ENCODE measurements at regions not wholly inside any gene's neighbourhood (a gene's known extent, or its start where the extent isn't known, plus 50 kb on each side); places are given as distances from the start of the nearest gene placed in this dataset.

- DNase-seq = no peak
Observed at GRCh38 chr6:164911151-164911550, 398.3 kb downstream of the C6orf118 start.

GRCh38 chr6:164906766-164907165, 402.6 kb downstream of the C6orf118 start:
- no peak for DNase-seq

DNA sequence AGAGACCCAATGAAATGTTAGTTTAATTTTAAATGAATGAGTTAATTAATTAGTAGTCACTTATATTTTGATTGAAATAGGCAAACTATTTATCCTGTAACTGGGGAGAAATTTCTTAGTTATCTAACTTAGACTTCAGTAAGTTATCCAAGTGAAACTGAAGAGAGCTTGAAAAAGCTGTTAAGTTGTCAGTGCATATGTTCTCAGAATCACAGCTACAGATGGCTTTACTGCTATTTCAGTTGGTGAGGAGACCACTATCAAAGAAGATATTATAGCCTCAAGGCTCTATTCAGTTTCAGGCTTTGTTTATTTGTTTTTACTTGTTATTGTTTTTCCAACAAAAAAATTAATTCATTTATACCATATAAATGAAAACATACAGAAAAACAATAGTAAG, 404.1 kb downstream of the C6orf118 start:
- no peak for DNase-seq

DNA sequence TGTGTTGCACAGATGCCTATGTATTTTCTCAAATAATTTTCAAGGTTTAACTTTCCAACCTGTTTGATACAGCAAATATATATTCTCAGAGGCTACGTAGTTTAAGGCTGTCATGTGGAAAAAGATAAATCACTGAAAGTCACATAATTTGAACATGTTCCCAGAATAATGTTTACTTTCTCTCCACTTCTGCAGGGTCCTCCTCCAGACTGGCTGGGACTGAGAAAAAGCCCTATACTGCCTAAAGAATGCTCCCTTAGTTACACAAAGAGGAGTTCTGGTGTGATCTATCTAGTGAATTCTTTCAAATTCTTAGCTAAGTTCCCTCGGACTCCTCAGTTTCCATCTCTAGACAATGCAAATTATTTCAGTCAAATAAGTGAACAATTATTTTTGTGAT, 411.0 kb downstream of the C6orf118 start:
- DNase-seq = no peak

DNA sequence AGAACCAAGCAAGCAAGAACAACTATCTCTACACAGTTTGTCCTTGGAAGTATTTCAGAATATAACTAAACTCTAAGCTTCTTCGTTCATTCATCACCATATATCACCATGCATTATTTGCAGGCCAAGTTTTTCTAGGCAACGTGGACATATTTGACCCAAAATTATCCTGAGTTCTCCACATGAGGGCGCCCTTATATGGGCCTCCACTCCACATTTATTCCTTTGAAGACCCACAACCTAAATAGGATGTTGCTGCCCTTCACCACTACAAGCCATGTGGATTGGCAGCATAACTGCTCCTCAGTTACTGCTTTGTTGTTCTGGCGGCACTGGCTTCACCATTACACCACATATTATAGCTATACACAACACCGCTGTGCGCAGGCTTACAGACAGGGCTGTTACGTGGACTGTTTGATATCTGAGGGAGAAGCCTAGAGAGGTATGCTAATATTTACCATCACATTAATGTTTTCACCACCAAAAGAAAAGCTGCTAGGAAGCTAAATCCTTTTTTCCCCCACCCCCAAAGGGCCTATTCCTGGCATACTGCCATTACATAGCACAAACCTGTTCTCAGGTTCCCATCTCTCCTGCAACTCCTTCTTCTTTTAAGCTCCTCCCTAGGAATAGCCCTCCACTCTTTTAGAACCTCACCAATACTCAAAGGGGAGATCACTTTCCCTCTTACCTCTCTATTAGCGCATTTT, 411.7 kb downstream of the C6orf118 start:
- DNase-seq = no peak

DNA sequence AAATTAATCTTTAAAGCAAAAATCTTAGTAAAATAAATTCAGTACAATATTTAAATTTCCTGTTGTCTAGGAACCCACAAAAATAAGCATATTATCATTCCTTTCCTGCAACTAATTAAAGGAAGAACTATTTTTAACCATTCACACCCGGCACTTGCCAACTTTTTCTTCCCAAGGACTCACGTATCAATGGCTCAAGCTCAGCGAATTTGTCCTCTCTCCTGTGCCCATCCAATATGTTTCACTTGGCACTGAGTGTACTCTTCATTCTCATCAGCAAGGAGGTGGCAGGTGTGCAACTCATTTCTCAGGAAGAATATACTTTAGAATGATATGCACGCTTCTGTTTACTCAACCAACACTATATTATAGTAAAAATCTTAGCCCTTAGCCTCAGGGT, 419.4 kb downstream of the C6orf118 start:
- no peak for DNase-seq

- DNase-seq = no peak
Observed at GRCh38 chr6:164887660-164888059, 421.7 kb downstream of the C6orf118 start.

- no peak for DNase-seq
Observed at GRCh38 chr6:164882236-164882635, 427.2 kb downstream of the C6orf118 start.

DNA sequence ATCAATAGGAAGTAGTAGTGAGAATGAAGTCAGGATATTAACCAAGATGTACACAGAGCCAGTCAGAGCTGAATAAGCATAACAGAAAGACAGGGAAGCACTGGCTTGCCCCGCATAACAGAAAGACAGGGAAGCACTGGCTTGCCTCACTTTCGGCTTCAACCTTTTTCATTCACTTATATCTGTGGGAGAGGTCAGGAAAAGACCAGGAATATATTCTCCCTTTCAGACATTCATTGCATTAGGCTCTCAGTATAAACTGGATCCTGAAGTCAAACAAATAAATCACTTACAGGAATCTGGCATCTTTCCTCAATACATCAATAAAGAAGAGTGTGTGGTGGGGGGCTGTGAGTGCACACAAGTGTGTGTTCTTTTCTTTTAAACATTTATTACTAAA, 437.6 kb downstream of the C6orf118 start:
- no peak for DNase-seq

DNA sequence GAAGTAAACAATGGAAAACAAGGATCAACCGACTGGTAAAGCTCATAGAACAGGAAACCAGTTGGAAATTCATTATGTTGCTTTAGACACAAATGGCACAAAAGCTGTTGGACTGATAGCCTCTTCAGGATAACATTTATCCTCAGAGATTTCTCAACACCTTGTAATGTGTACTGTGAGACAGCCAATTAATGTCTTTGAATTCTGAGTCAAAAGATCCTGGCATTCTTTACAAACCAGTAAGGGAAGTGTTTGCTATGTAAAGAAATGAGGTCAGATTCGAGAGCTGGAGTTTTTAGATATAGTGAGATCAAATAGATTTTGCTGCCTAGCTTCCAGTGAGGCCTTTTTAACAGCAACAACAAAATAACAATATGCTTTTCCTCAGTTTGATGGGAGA, 439.2 kb downstream of the C6orf118 start:
- DNase-seq = no peak

DNA sequence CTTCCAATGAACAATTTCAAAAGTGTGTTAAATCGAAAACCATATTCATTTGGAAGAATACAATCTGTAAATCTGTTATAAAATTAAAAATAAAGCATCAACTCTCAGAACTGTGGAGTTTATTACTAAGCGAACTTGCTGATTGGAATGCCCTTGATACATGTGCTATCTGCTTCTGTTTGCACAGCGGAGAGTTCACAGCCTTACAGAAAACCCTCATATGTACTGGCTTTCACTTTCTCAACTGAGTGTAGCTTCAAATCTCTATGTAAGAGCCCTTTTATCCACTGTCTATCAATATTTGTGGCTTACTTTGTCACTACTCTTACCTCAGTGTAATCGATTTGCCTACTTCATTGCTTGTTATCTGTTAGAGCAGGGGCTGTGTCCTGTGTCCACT, 447.4 kb downstream of the C6orf118 start:
- no peak for DNase-seq

DNA sequence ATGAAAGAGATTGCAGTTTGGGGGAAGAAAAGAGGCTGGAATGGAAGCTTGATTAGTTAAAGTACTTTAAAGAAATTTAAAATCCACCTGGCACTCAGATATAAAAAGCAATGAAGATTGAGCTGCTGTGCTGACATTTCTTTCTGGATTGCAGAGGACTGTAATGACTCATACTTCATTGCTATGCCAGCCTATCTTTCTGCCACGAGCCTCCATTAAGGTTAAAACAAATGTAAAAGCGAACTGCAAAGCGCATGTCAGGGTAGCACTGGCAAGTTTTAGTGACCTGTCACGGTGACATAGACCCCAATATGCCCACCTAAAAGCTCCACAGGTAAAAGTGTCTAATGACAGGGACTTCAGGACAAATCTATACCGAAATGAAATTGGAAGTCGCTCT, 449.6 kb downstream of the C6orf118 start:
- no peak for DNase-seq

DNA sequence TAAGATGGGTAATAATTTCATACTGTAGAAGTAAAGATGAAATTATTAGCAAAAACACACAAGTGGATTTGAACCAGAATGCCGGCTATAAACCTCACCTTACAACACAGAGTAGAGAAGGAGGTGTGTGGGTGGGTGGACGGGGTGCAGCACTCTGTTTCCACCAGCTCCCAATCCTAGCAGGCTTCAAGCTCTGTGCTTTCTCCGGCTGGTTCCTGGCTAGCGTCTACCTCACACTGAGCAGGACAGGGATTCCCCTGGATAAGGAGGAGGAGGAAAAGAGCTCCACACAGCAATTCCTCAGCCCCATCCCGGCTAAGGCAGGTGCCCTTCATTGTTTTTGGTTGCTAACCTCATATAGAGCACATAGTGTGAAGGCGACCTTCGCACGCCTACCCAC, 453.3 kb downstream of the C6orf118 start:
- no peak for DNase-seq

GRCh38 chr6:164855281-164855680, 454.1 kb downstream of the C6orf118 start:
- no peak for DNase-seq

- DNase-seq = no peak
Observed at GRCh38 chr6:164854526-164854925, 454.9 kb downstream of the C6orf118 start.

DNA sequence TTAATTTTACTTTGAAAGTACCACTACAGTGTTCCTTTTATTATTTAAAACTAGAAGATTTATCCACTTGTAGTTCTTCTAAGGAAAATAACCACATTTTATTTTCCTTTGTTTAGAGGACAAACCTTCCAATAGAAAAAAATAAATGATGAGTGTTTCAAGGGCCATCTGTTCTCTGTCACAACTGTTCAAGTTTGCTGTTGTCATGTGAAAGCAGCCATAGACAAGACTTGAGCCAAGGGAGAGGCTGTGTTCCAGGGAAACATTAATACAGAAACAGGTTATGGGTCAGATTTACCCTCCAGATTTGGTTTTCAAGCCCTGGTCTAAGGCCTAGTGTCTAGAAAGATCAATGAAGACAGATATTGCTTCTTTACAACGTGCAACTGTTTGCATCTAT, 463.6 kb downstream of the C6orf118 start:
- no peak for DNase-seq

GRCh38 chr6:164842085-164842484, 467.3 kb downstream of the C6orf118 start:
- no peak for DNase-seq

DNA sequence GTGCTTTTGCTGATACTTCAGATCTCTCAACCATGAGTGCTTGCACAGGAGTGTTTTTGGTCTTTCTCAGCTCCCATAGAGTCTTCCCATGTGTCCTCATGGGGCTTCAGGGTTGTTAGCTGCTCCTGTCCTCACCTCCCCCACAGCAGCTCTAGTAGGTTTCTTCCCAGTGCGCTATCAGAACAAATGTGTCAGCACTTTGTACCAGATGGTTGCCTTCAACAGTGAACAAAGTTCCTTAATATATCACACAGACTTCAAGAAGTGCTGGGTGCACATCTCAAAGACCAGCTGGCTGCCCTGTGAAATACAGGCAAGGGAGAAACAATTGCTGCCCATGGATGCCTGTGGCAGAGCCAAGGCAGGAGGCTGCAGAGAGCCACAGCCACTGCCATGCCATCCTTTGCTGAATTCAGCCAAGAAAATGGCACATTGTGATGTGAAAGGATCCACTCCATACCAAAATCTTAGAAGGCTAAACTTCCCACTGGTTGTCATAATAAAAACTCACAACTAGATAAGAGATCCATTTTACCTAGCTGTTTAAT, 471.3 kb downstream of the C6orf118 start:
- DNase-seq = no peak

GRCh38 chr6:164836486-164836885, 472.9 kb downstream of the C6orf118 start:
- no peak for DNase-seq

DNA sequence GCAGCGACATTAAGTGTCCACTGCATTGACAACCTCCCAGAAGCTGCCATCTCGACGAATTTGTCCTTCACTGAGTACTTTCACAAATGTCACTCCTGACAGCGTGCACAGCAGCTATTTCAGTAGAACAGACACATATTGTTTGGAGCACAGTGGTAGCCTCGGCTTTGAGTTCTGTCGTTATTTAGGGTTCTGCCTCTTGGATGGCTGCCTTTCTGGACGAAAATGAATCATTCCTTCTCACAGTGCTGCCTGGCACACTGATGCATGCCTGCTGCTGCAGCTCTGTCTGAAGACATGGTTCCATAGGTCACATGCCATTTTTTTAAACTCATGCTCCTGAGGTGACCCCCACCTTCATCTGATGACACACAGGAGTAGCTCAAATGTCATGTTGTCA, 477.0 kb downstream of the C6orf118 start:
- no peak for DNase-seq

GRCh38 chr6:164827537-164827936, 481.9 kb downstream of the C6orf118 start:
- no peak for DNase-seq

GRCh38 chr6:164826831-164827468, 482.5 kb downstream of the C6orf118 start:
- DNase-seq = no peak

- no peak for DNase-seq
Observed at GRCh38 chr6:164825386-164825785, 484.0 kb downstream of the C6orf118 start.

GRCh38 chr6:164817662-164818061, 491.7 kb downstream of the C6orf118 start:
- no peak for DNase-seq

GRCh38 chr6:164812706-164813105, 496.7 kb downstream of the C6orf118 start:
- no peak for DNase-seq
